GM23248 (cell line): ENCODE measurements at regions not wholly inside any gene's neighbourhood (a gene's known extent, or its start where the extent isn't known, plus 50 kb on each side); places are given as distances from the start of the nearest gene placed in this dataset.

ENCODE experiments used
- DNase-seq: peaks from one replicate; pipeline ENCODE4 v3.0.0-alpha.2; 2015
- H2AFZ ChIP-seq: fragments of 200-600 bp; sonication (generic); 2 replicates; pipeline ENCODE4 v1.6.1; 2016; ENCODE audit warnings: antibody characterized with exemption
- H3F3A ChIP-seq: fragments of 200-600 bp; sonication (generic); 2 replicates; pipeline ENCODE4 v1.6.1; 2016; ENCODE audit warnings: mild to moderate bottlenecking, antibody characterized with exemption, mixed run types; ENCODE audit not compliant: insufficient read depth
- H3K27ac ChIP-seq: fragments of 200-600 bp; sonication (generic); 2 replicates; pipeline ENCODE4 v1.5.1; 2016; ENCODE audit warnings: mild to moderate bottlenecking
- H3K27me3 ChIP-seq: fragments of 200-600 bp; sonication (generic); replicated peaks from 2 replicates; pipeline ENCODE4 v1.6.1; 2016; ENCODE audit warnings: mild to moderate bottlenecking; ENCODE audit not compliant: insufficient read depth
- H3K36me3 ChIP-seq: fragments of 200-600 bp; sonication (generic); 2 replicates; pipeline ENCODE4 v1.6.1; 2016; ENCODE audit warnings: low read depth, mild to moderate bottlenecking
- H3K4me1 ChIP-seq: fragments of 200-600 bp; sonication (generic); 2 replicates; pipeline ENCODE4 v1.6.1; 2016; ENCODE audit warnings: mild to moderate bottlenecking; ENCODE audit not compliant: insufficient read depth
- H3K4me2 ChIP-seq: fragments of 200-600 bp; sonication (generic); one replicate; pipeline ENCODE4 v1.6.1; 2016; ENCODE audit warnings: mild to moderate bottlenecking; ENCODE audit not compliant: unreplicated experiment
- H3K4me3 ChIP-seq: fragments of 200-600 bp; sonication (generic); 2 replicates; pipeline ENCODE4 v1.5.1; 2016; ENCODE audit warnings: mild to moderate bottlenecking
- H3K79me2 ChIP-seq: fragments of 200-600 bp; sonication (generic); 2 replicates; pipeline ENCODE4 v1.6.1; 2016; ENCODE audit warnings: mild to moderate bottlenecking; ENCODE audit not compliant: insufficient read depth
- H3K9ac ChIP-seq: fragments of 200-600 bp; sonication (generic); 2 replicates; pipeline ENCODE4 v1.6.1; 2016; ENCODE audit warnings: mild to moderate bottlenecking
- H3K9me2 ChIP-seq: fragments of 200-600 bp; sonication (generic); 2 replicates; pipeline ENCODE4 v1.6.1; 2016; ENCODE audit warnings: mixed run types, mild to moderate bottlenecking, moderate library complexity; ENCODE audit not compliant: insufficient read depth
- H3K9me3 ChIP-seq: fragments of 200-600 bp; sonication (generic); one replicate; pipeline ENCODE4 v1.6.1; 2017; ENCODE audit warnings: low read depth
- H4K20me1 ChIP-seq: fragments of 200-600 bp; sonication (generic); 2 replicates; pipeline ENCODE4 v1.6.0; 2016; ENCODE audit not compliant: insufficient read depth
- EZH2 ChIP-seq: fragments of 200-600 bp; sonication (generic); IDR thresholded peaks from 2 replicates; pipeline ENCODE4 v1.6.1; 2018; ENCODE audit warnings: antibody characterized with exemption, mild to moderate bottlenecking; ENCODE audit not compliant: insufficient read depth, poor library complexity, severe bottlenecking
- EZH2phosphoT487 ChIP-seq: fragments of 200-600 bp; sonication (generic); IDR thresholded peaks from 2 replicates; pipeline ENCODE4 v1.6.1; 2018; ENCODE audit warnings: antibody characterized with exemption, moderate library complexity, mild to moderate bottlenecking, low read depth; ENCODE audit not compliant: insufficient read depth
- WGBS, 2 experiments: methylation state at CpG; one replicate each; pipeline ENCODE4 v1.1.6; 2015 to 2017; ENCODE audit warnings: low lambda C conversion rate in 2 of 2, low coverage in 1 of 2; ENCODE audit errors: missing lambda C conversion rate in 2 of 2; 5-methylcytosine and 5-hydroxymethylcytosine counted together
- in situ Hi-C: fragments of 300-500 bp; cut with MboI; formaldehyde crosslinking; loops from 2 replicates; pipeline ENCODE4 v1.15.0; 2020

DNA sequence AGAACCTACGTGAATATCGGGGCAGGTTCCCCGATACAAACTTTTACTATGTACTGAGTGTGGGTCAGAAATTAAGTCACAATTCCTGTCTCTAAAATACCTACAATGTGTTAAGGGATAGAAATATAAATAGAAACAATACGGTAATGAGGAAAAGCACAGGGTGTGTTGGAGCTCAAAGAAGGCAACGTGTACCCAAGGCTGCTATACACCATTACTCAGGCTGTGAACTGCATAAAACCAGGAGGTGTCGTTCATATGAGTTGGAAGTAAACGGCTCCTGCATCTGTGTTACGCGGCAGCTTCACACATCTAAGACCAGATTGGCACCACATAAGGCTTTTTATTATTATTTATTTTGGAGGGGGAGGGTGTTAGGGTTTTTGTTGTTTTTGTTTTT is 50.1 kb upstream of the TRPM3 start:
- WGBS, 2 experiments: 55 to 59% methylated on average over 9 of the region's 9 CpGs
- Histone ChIP-seq H3K27me3 (no peaks in the 10 kb centered on the region), H3K4me2 (no peak overlapping the region), H4K20me1 (no peaks in the 10 kb centered on the region), H3K4me3 (no peak overlapping the region), H3K79me2 (no peaks in the 10 kb centered on the region), H3F3A (no peaks in the 10 kb centered on the region), H3K27ac (no peak overlapping the region), H3K36me3 (no peaks in the 10 kb centered on the region), H3K9me2 (no peaks in the 10 kb centered on the region), H2AFZ (no peak overlapping the region), H3K9me3 (no peaks in the 10 kb centered on the region), H3K4me1 (no peaks in the 10 kb centered on the region), H3K9ac (no peak overlapping the region)
- no peak for DNase-seq
- in situ Hi-C loops: no loop called here
- no peak for TF ChIP-seq EZH2
- no peak for TF ChIP-seq EZH2phosphoT487
